Testis (tissue), 2 donors: ENCODE measurements at regions not wholly inside any gene's neighbourhood (a gene's known extent, or its start where the extent isn't known, plus 50 kb on each side); places are given as distances from the start of the nearest gene placed in this dataset.

Source experiments
- POLR2A ChIP-seq: fragments of 450-650 bp; IDR thresholded peaks from one replicate; pipeline ENCODE4 v1.6.1; 2017; ENCODE audit warnings: antibody characterized with exemption, mild to moderate bottlenecking, moderate library complexity
- TF ChIP-seq, protein P1 (sequence below), 3 experiments: fragments of 450-650 bp in 2 of 3; fragments of 200-600 bp in 1 of 3; sonication (generic) in 1 of 3; IDR thresholded peaks; one replicate each; pipeline ENCODE4 v1.5.1; 2016 to 2019; ENCODE audit warnings: antibody characterized with exemption in 3 of 3, mild to moderate bottlenecking in 2 of 3, moderate library complexity in 1 of 3

DNA sequence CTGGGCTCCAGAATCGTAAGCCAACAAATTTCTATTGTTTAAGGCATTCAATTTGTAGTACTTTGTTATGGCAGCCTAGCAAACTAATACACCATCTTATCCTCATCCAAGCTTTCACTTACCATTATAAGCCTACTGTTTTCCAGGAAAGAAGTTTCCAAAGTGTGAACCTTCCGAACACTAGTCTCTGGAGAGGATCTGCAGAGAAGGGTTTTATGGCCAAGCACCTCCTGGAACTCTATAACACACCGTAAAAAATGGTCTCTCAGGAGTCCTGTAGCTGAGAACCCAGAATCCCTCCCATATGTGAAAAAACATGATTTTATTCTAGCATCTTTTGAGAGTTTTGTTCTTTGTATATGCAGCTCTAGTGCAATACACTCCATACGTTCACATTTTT lies 142.1 kb downstream of the POSTN start:
- no peak for TF ChIP-seq POLR2A
- TF ChIP-seq, protein P1, sequence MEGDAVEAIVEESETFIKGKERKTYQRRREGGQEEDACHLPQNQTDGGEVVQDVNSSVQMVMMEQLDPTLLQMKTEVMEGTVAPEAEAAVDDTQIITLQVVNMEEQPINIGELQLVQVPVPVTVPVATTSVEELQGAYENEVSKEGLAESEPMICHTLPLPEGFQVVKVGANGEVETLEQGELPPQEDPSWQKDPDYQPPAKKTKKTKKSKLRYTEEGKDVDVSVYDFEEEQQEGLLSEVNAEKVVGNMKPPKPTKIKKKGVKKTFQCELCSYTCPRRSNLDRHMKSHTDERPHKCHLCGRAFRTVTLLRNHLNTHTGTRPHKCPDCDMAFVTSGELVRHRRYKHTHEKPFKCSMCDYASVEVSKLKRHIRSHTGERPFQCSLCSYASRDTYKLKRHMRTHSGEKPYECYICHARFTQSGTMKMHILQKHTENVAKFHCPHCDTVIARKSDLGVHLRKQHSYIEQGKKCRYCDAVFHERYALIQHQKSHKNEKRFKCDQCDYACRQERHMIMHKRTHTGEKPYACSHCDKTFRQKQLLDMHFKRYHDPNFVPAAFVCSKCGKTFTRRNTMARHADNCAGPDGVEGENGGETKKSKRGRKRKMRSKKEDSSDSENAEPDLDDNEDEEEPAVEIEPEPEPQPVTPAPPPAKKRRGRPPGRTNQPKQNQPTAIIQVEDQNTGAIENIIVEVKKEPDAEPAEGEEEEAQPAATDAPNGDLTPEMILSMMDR (IDR thresholded peaks at IDR 0.05) = no peak
